Left renal pelvis (tissue), 4 donors: ENCODE measurements at regions not wholly inside any gene's neighbourhood (a gene's known extent, or its start where the extent isn't known, plus 50 kb on each side); places are given as distances from the start of the nearest gene placed in this dataset.

Experiments used
- DNase-seq, 4 donors: peaks; one replicate each; pipeline ENCODE4 v3.0.0-alpha.2; 2013; ENCODE audit warnings: low read depth in 4 of 4, low spot score in 3 of 4

- DNase-seq: no peak
Observed at GRCh38 chr20:54716174-54716747, 240.9 kb downstream of the DOK5 start.

- DNase-seq: no peak
Observed at GRCh38 chr20:54714817-54715216, 239.4 kb downstream of the DOK5 start.

- DNase-seq: no peak
Observed at GRCh38 chr20:54713727-54714126, 238.3 kb downstream of the DOK5 start.

- DNase-seq: no peak
Observed at GRCh38 chr20:54711071-54711470, 235.7 kb downstream of the DOK5 start.

GRCh38 chr20:54710341-54710740, 234.9 kb downstream of the DOK5 start:
- no peak for DNase-seq

GRCh38 chr20:54708229-54708628, 232.8 kb downstream of the DOK5 start:
- no peak for DNase-seq

- DNase-seq: no peak
Observed at GRCh38 chr20:54707801-54708200, 232.4 kb downstream of the DOK5 start.

GRCh38 chr20:54706581-54706980, 231.2 kb downstream of the DOK5 start:
- DNase-seq: no peak

- DNase-seq: no peak
Observed at GRCh38 chr20:54704032-54704635, 228.7 kb downstream of the DOK5 start.
